Panc1 (cell line): ENCODE measurements at regions not wholly inside any gene's neighbourhood (a gene's known extent, or its start where the extent isn't known, plus 50 kb on each side); places are given as distances from the start of the nearest gene placed in this dataset.

Source experiments
- ATAC-seq: fragments of 200-7000 bp; cut with Tn5 transposase; 2 replicates; pipeline ENCODE4 v1.9.1; 2020; ENCODE audit warnings: mild to moderate bottlenecking, moderate library complexity
- BruUV-seq: library from RNA; stranded (reverse); fragments of 400-500 nt; replicated peaks from 2 replicates; lab custom pipeline; 2021; lab: Mats Ljungman, UMichigan
- CTCF ChIA-PET: fragments of 300-600 bp; sonication (Branson Sonifier 250); formaldehyde crosslinking; loops from one replicate; lab custom pipeline; 2022; ENCODE audit warnings: antibody characterized with exemption; lab: Charles Lee
- POLR2A ChIA-PET: fragments of 300-600 bp; sonication (Branson Sonifier 250); formaldehyde crosslinking; loops from one replicate; lab custom pipeline; 2022; ENCODE audit warnings: antibody characterized with exemption; lab: Charles Lee
- DNase-seq: peaks from one replicate; pipeline ENCODE4 v3.0.0-alpha.2; 2010; ENCODE audit warnings: low read depth, low spot score
- H3K27ac ChIP-seq: 2 replicates; pipeline ENCODE4 v1.5.1; 2011; ENCODE audit warnings: mild to moderate bottlenecking, low read length, inconsistent platforms
- H3K27me3 ChIP-seq: fragments of 200-500 bp; sonication (Bioruptor generic); 2 replicates; pipeline ENCODE4 v1.6.0; 2014; ENCODE audit warnings: low read length, inconsistent platforms; ENCODE audit not compliant: control insufficient read depth, insufficient read depth
- H3K36me3 ChIP-seq: fragments of 200-500 bp; sonication (Bioruptor generic); 2 replicates; pipeline ENCODE4 v1.5.1; 2014; ENCODE audit warnings: inconsistent platforms, mild to moderate bottlenecking, low read length, moderate library complexity; ENCODE audit not compliant: control insufficient read depth, insufficient read depth
- H3K4me1 ChIP-seq: 2 replicates; pipeline ENCODE4 v1.5.1; 2011; ENCODE audit warnings: inconsistent platforms, mild to moderate bottlenecking, low read length, moderate library complexity; ENCODE audit not compliant: control insufficient read depth, insufficient read depth
- H3K4me3 ChIP-seq, 2 experiments: 2 replicates each; pipeline ENCODE4 v1.5.1; 2011 to 2012; ENCODE audit warnings: low read depth in 2 of 2, low read length in 2 of 2, mild to moderate bottlenecking in 2 of 2, inconsistent platforms in 1 of 2, moderate library complexity in 1 of 2
- H3K9me3 ChIP-seq: fragments of 200-500 bp; sonication (Bioruptor generic); 2 replicates; pipeline ENCODE4 v1.5.1; 2014; ENCODE audit warnings: low read depth, mild to moderate bottlenecking, inconsistent platforms, low read length, moderate library complexity; ENCODE audit not compliant: control insufficient read depth, insufficient read depth
- CTCF ChIP-seq: fragments of 450-650 bp; IDR thresholded peaks from 2 replicates; pipeline ENCODE4 v1.5.1; 2017; ENCODE audit warnings: mild to moderate bottlenecking
- POLR2AphosphoS5 ChIP-seq: IDR thresholded peaks from 2 replicates; pipeline ENCODE4 v1.6.1; 2012; ENCODE audit warnings: mild to moderate bottlenecking, low read depth, low read length, moderate library complexity
- REST ChIP-seq, 2 experiments: IDR thresholded peaks; 2 replicates each; pipeline ENCODE4 v1.6.1; 2011 to 2012; ENCODE audit warnings: low read depth in 2 of 2, control low read depth in 1 of 2, low read length in 1 of 2, mild to moderate bottlenecking in 1 of 2, moderate library complexity in 1 of 2; ENCODE audit not compliant: insufficient read depth in 1 of 2
- SIN3A ChIP-seq: IDR thresholded peaks from 2 replicates; pipeline ENCODE4 v1.6.1; 2012; ENCODE audit warnings: low read depth, mild to moderate bottlenecking, low read length, moderate library complexity, borderline replicate concordance; ENCODE audit not compliant: insufficient read depth
- TCF7L2 ChIP-seq: IDR thresholded peaks from 2 replicates; pipeline ENCODE4 v1.6.1; 2011; ENCODE audit warnings: mild to moderate bottlenecking, low read depth, low read length, inconsistent platforms
- in situ Hi-C: cut with HindIII; loops from 2 replicates; pipeline ENCODE4 v1.10.0; 2016; ENCODE audit warnings: low sequenced_read_pairs, low pct_unique_long_range_greater_than_20kb
- intact Hi-C: fragments of 100-400 bp; cut with micrococcal nuclease; formaldehyde crosslinking; loops from one replicate; pipeline ENCODE4 v1.10.0; 2022; ENCODE audit not compliant: unreplicated experiment

- BruUV-seq, result no TSS peak
- no peak for TF ChIP-seq POLR2AphosphoS5
- TF ChIP-seq REST (IDR thresholded peaks at IDR 0.05; ENCODE audit: insufficient read depth in 1 of 2, low read depth in 2 of 2, low read length in 1 of 2), result no peak
- TF ChIP-seq TCF7L2, result no peak
- TF ChIP-seq SIN3A, result no peak
- TF ChIP-seq CTCF, result no peak
- POLR2A ChIA-PET, result no interaction called here
Observed at GRCh38 chr14:105986894-105987284, 460.5 kb downstream of the TMEM121 start.

GRCh38 chr14:105987563-105987962 is 461.2 kb downstream of the TMEM121 start:
- ATAC-seq, result no peak
- CTCF ChIA-PET, result no interaction called here

More at GRCh38 chr14:105986894-105987284, 460.5 kb downstream of the TMEM121 start:
- DNase-seq (no peak), ATAC-seq (no peak)
- no peaks in the 10 kb centered on the region for H3K27me3 ChIP-seq
- no peaks in the 10 kb centered on the region for H3K4me1 ChIP-seq
- H3K9me3 ChIP-seq, result no peaks in the 10 kb centered on the region
- H3K36me3 ChIP-seq, result no peaks in the 10 kb centered on the region
- in situ Hi-C loops (no loop called here), intact Hi-C loops (no loop called here)
- CTCF ChIA-PET, result no interaction called here
- no peak overlapping the region for H3K4me3 ChIP-seq
- no peak overlapping the region for H3K27ac ChIP-seq

More at GRCh38 chr14:105987563-105987962, 461.2 kb downstream of the TMEM121 start:
- TF ChIP-seq POLR2AphosphoS5 (no peak), TCF7L2 (no peak), CTCF (no peak), SIN3A (no peak), REST (IDR thresholded peaks at IDR 0.05; ENCODE audit: insufficient read depth in 1 of 2, low read depth in 2 of 2, low read length in 1 of 2) (no peak)
- H3K4me3 ChIP-seq, result no peak overlapping the region
- POLR2A ChIA-PET, result no interaction called here
- no peaks in the 10 kb centered on the region for H3K36me3 ChIP-seq
- no peak for DNase-seq
- BruUV-seq, result no TSS peak
- intact Hi-C loops (no loop called here), in situ Hi-C loops (no loop called here)
- H3K4me1 ChIP-seq, result no peaks in the 10 kb centered on the region
- no peak overlapping the region for H3K27ac ChIP-seq
- no peaks in the 10 kb centered on the region for H3K9me3 ChIP-seq
- no peaks in the 10 kb centered on the region for H3K27me3 ChIP-seq
